ENCODE measurements at regions not wholly inside any gene's neighbourhood (a gene's known extent, or its start where the extent isn't known, plus 50 kb on each side); places are given as distances from the start of the nearest gene placed in this dataset.

- H3K4me3 ChIP-seq (ENCODE audit: control extremely low read depth in 1 of 5, extremely low read depth in 1 of 5, insufficient read depth in 1 of 5, low read depth in 2 of 5, low read length in 4 of 5) = no peak overlapping the region
- ChIA-PET CTCF (no interaction called here), POLR2A (no interaction called here)
- no peak overlapping the region for H3K4me3 Mint-ChIP-seq
- no peaks in the 10 kb centered on the region for H3K27me3 Mint-ChIP-seq
- TF ChIP-seq EZH2 (IDR thresholded peaks at IDR 0.05; ENCODE audit: borderline replicate concordance, insufficient read depth, low read depth, low read length, poor library complexity, severe bottlenecking) = no peak
- no peak for TF ChIP-seq CTCF (IDR thresholded peaks at IDR 0.05)
- 61% methylated on average over 19 of the region's 19 CpGs for WGBS (ENCODE audit: insufficient coverage)
- no peaks in the 10 kb centered on the region for H3K4me1 Mint-ChIP-seq
- ATAC-seq (ENCODE audit: low read depth) (no peak), DNase-seq (no peak)
- intact Hi-C loops (cut with micrococcal nuclease) = no loop called here
- H3K27me3 ChIP-seq (replicated peaks in 1 of 4; ENCODE audit: control extremely low read depth in 1 of 4, control insufficient read depth in 3 of 4, insufficient read depth in 4 of 4, low read length in 3 of 4) = no peaks in the 10 kb centered on the region
- H3K9ac ChIP-seq (ENCODE audit: low read length) = no peak overlapping the region
- H3K27ac ChIP-seq (ENCODE audit: low read length in 2 of 2) = no peak overlapping the region
- H3K4me2 ChIP-seq (replicated peaks; ENCODE audit: low read depth, low read length, poor library complexity, severe bottlenecking) = no peak overlapping the region
- H3K9me3 ChIP-seq (ENCODE audit: control extremely low read depth in 1 of 3, control insufficient read depth in 2 of 3, insufficient read depth in 1 of 3, low read length in 2 of 3) = peaks cover 0 to 23% (median 0%) of the 10 kb centered on the region in 3 donors
- no peak overlapping the region for H2AFZ ChIP-seq (ENCODE audit: insufficient read depth, low read depth, low read length, poor library complexity, severe bottlenecking)
- H3K36me3 ChIP-seq (replicated peaks in 1 of 2; ENCODE audit: control extremely low read depth in 1 of 2, control insufficient read depth in 1 of 2, extremely low read depth in 1 of 2, insufficient read depth in 2 of 2, low read length in 1 of 2) = no peaks in the 10 kb centered on the region
- no peaks in the 10 kb centered on the region for H3K79me2 ChIP-seq (ENCODE audit: control insufficient read depth, insufficient read depth, low read length)
- no peaks in the 10 kb centered on the region for H3K4me1 ChIP-seq (ENCODE audit: control insufficient read depth in 2 of 2, insufficient read depth in 2 of 2, low read length in 2 of 2)
- H4K20me1 ChIP-seq (ENCODE audit: control insufficient read depth, insufficient read depth, low read length, poor library complexity, severe bottlenecking) = no peaks in the 10 kb centered on the region
- no peak overlapping the region for H3K27ac Mint-ChIP-seq
- H3K9me3 Mint-ChIP-seq (ENCODE audit: insufficient read depth) = no peaks in the 10 kb centered on the region
Observed at GRCh38 chr22:49158741-49159564, 668.7 kb downstream of the BRD1 start.

GRCh38 chr22:49157529-49158339, 669.9 kb downstream of the BRD1 start:
- ChIA-PET POLR2A (no interaction called here), CTCF (no interaction called here)
- ATAC-seq (ENCODE audit: low read depth) (no peak), DNase-seq (no peak)
- Histone ChIP-seq H3K4me3 (ENCODE audit: control extremely low read depth in 1 of 5, extremely low read depth in 1 of 5, insufficient read depth in 1 of 5, low read depth in 2 of 5, low read length in 4 of 5) (no peak overlapping the region), H3K9ac (ENCODE audit: low read length) (no peak overlapping the region), H3K27ac (ENCODE audit: low read length in 2 of 2) (no peak overlapping the region), H2AFZ (ENCODE audit: insufficient read depth, low read depth, low read length, poor library complexity, severe bottlenecking) (no peak overlapping the region), H3K9me3 (ENCODE audit: control extremely low read depth in 1 of 3, control insufficient read depth in 2 of 3, insufficient read depth in 1 of 3, low read length in 2 of 3) (peaks cover 0 to 20% (median 0%) of the 10 kb centered on the region in 3 donors), H3K27me3 (replicated peaks in 1 of 4; ENCODE audit: control extremely low read depth in 1 of 4, control insufficient read depth in 3 of 4, insufficient read depth in 4 of 4, low read length in 3 of 4) (no peaks in the 10 kb centered on the region), H3K4me1 (ENCODE audit: control insufficient read depth in 2 of 2, insufficient read depth in 2 of 2, low read length in 2 of 2) (no peaks in the 10 kb centered on the region), H3K79me2 (ENCODE audit: control insufficient read depth, insufficient read depth, low read length) (no peaks in the 10 kb centered on the region), H3K4me2 (replicated peaks; ENCODE audit: low read depth, low read length, poor library complexity, severe bottlenecking) (no peak overlapping the region), H3K36me3 (replicated peaks in 1 of 2; ENCODE audit: control extremely low read depth in 1 of 2, control insufficient read depth in 1 of 2, extremely low read depth in 1 of 2, insufficient read depth in 2 of 2, low read length in 1 of 2) (no peaks in the 10 kb centered on the region), H4K20me1 (ENCODE audit: control insufficient read depth, insufficient read depth, low read length, poor library complexity, severe bottlenecking) (no peaks in the 10 kb centered on the region)
- TF ChIP-seq CTCF (IDR thresholded peaks at IDR 0.05) = no peak
- TF ChIP-seq EZH2 (IDR thresholded peaks at IDR 0.05; ENCODE audit: borderline replicate concordance, insufficient read depth, low read depth, low read length, poor library complexity, severe bottlenecking) = no peak
- Mint-ChIP-seq H3K27me3 (no peaks in the 10 kb centered on the region), H3K27ac (no peak overlapping the region), H3K4me1 (no peaks in the 10 kb centered on the region), H3K4me3 (no peak overlapping the region), H3K9me3 (ENCODE audit: insufficient read depth) (no peaks in the 10 kb centered on the region)
- 91% methylated on average over 20 of the region's 20 CpGs for WGBS (ENCODE audit: insufficient coverage)
- intact Hi-C loops (cut with micrococcal nuclease) = no loop called here
